Peyer's patch (tissue), 4 donors: ENCODE measurements at regions not wholly inside any gene's neighbourhood (a gene's known extent, or its start where the extent isn't known, plus 50 kb on each side); places are given as distances from the start of the nearest gene placed in this dataset.

Source experiments
- DNase-seq, 3 donors: peaks; one replicate each; pipeline ENCODE4 v3.0.0-alpha.2; 2017 to 2019
- H3K27ac ChIP-seq, 4 donors: fragments of 200-600 bp; sonication (generic); one replicate each; pipeline ENCODE4 v1.5.1; 2016 to 2019
- H3K27me3 ChIP-seq, 2 donors: fragments of 200-600 bp; sonication (generic); one replicate each; pipeline ENCODE4 v1.5.1; 2019
- H3K36me3 ChIP-seq, 3 donors: fragments of 200-600 bp; sonication (generic); one replicate each; pipeline ENCODE4 v1.5.1; 2016 to 2019
- H3K4me1 ChIP-seq, 4 donors: fragments of 200-600 bp; sonication (generic); one replicate each; pipeline ENCODE4 v1.5.1; 2016 to 2019
- H3K4me3 ChIP-seq, 4 donors: fragments of 200-600 bp; sonication (generic); 1 replicate in 3 of 4; 2 replicates in 1 of 4; pipeline ENCODE4 v1.5.1; 2016 to 2019; ENCODE audit warnings: mild to moderate bottlenecking in 1 of 4
- H3K9me3 ChIP-seq, 4 donors: fragments of 200-600 bp; sonication (generic); one replicate each; pipeline ENCODE4 v1.5.1; 2016 to 2019; ENCODE audit warnings: mild to moderate bottlenecking in 1 of 4
- POLR2A ChIP-seq, 2 donors: fragments of 450-650 bp; IDR thresholded peaks; one replicate each; pipeline ENCODE4 v1.5.1; 2017; ENCODE audit warnings: antibody characterized with exemption in 2 of 2, mild to moderate bottlenecking in 2 of 2, moderate library complexity in 2 of 2
- TF ChIP-seq, protein P1 (sequence below), 6 experiments: fragments of 450-650 bp in 4 of 6; fragments of 200-600 bp in 2 of 6; sonication (generic) in 1 of 6; IDR thresholded peaks; one replicate each; pipeline ENCODE4 v1.5.1; 2017 to 2019; ENCODE audit warnings: antibody characterized with exemption in 6 of 6, mild to moderate bottlenecking in 3 of 6, moderate library complexity in 1 of 6

GRCh38 chr4:156459584-156459983 is 505.9 kb upstream of the CTSO start:
- H3K9me3 ChIP-seq: no peaks in the 10 kb centered on the region
- no peaks in the 10 kb centered on the region for H3K4me1 ChIP-seq
- DNase-seq: no peak
- no peaks in the 10 kb centered on the region for H3K36me3 ChIP-seq
- H3K27ac ChIP-seq: no peak overlapping the region
- H3K27me3 ChIP-seq: no peaks in the 10 kb centered on the region
- H3K4me3 ChIP-seq: no peak overlapping the region
- no peak for TF ChIP-seq POLR2A (IDR thresholded peaks at IDR 0.05)
- TF ChIP-seq, protein P1, sequence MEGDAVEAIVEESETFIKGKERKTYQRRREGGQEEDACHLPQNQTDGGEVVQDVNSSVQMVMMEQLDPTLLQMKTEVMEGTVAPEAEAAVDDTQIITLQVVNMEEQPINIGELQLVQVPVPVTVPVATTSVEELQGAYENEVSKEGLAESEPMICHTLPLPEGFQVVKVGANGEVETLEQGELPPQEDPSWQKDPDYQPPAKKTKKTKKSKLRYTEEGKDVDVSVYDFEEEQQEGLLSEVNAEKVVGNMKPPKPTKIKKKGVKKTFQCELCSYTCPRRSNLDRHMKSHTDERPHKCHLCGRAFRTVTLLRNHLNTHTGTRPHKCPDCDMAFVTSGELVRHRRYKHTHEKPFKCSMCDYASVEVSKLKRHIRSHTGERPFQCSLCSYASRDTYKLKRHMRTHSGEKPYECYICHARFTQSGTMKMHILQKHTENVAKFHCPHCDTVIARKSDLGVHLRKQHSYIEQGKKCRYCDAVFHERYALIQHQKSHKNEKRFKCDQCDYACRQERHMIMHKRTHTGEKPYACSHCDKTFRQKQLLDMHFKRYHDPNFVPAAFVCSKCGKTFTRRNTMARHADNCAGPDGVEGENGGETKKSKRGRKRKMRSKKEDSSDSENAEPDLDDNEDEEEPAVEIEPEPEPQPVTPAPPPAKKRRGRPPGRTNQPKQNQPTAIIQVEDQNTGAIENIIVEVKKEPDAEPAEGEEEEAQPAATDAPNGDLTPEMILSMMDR (IDR thresholded peaks at IDR 0.05): no peak

DNA sequence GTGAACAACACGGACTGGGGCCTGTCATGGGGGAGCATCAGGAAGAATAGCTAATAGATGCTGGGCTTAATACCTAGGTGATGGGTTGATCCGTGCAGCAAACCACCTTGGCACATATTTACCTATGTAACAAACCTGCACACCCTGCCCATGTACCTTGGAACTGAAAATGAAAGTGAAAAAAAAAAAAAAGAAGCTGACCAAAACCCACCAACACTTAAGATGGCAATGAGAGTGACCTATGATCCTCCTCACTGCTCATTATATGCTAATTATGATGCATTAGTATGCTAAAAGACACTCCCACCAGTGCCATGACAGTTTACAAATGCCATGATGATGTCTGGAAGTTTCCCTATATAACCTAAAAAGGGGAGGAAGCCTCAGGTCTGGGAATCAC is 503.2 kb upstream of the CTSO start:
- Histone ChIP-seq H3K4me1 (no peaks in the 10 kb centered on the region), H3K4me3 (no peak overlapping the region), H3K36me3 (no peaks in the 10 kb centered on the region), H3K27ac (no peak overlapping the region), H3K27me3 (no peaks in the 10 kb centered on the region), H3K9me3 (no peaks in the 10 kb centered on the region)
- no peak for TF ChIP-seq POLR2A (IDR thresholded peaks at IDR 0.05)
- TF ChIP-seq, protein P1 (IDR thresholded peaks at IDR 0.05): no peak
- no peak for DNase-seq

DNA sequence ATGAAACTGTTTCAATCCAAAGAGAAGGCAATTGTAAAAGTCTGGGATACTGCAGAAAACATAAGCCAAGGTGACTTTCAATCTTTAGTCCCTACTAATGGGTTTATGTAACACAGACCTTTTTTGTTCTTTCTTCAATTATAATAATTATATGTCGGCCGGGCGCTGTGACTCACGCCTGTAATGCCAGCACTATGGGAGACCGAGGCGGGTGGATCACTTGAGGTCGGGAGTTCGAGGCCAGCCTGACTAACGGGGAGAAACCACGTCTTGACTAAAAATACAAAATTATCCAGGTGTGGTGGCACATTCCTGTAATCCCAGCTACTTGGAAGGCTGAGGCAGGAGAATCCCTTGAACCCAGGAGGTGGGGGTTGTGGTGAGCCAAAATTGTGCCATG is 489.8 kb upstream of the CTSO start:
- Histone ChIP-seq H3K9me3 (no peaks in the 10 kb centered on the region), H3K4me3 (no peak overlapping the region), H3K4me1 (no peaks in the 10 kb centered on the region), H3K27ac (no peak overlapping the region), H3K36me3 (no peaks in the 10 kb centered on the region), H3K27me3 (no peaks in the 10 kb centered on the region)
- no peak for TF ChIP-seq POLR2A (IDR thresholded peaks at IDR 0.05)
- TF ChIP-seq, protein P1 (IDR thresholded peaks at IDR 0.05): no peak
- DNase-seq: no peak

GRCh38 chr4:156442912-156443311 is 489.2 kb upstream of the CTSO start:
- Histone ChIP-seq H3K4me3 (no peak overlapping the region), H3K4me1 (no peaks in the 10 kb centered on the region), H3K36me3 (no peaks in the 10 kb centered on the region), H3K27ac (no peak overlapping the region), H3K9me3 (no peaks in the 10 kb centered on the region), H3K27me3 (no peaks in the 10 kb centered on the region)
- no peak for DNase-seq
- TF ChIP-seq, protein P1 (IDR thresholded peaks at IDR 0.05): no peak
- no peak for TF ChIP-seq POLR2A (IDR thresholded peaks at IDR 0.05)

- no peak overlapping the region for H3K4me3 ChIP-seq
- H3K27ac ChIP-seq: no peak overlapping the region
- no peaks in the 10 kb centered on the region for H3K9me3 ChIP-seq
- TF ChIP-seq, protein P1 (IDR thresholded peaks at IDR 0.05): no peak
- no peaks in the 10 kb centered on the region for H3K4me1 ChIP-seq
- H3K36me3 ChIP-seq: no peaks in the 10 kb centered on the region
- no peaks in the 10 kb centered on the region for H3K27me3 ChIP-seq
- DNase-seq: no peak
These were observed 486.0 kb upstream of the CTSO start for GRCh38 chr4:156439576-156440200.

DNA sequence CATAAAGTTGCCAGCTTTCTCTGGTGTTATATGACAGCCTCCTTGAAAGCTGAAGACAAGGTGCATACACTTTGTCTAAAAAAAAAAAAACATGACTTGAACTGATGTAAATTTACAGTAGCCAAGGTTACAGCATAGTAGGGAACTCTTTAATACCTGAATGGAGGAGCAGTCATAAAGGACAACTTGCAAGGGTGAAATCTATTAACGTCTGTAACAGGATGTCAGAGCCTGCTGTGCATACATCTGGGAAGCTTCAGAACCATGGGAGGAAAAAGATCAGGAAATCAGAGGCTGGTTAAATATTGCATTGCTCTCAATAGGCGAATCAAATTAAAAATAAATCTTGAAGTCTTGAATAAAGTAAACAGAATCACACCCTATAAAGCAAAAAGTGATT is 484.0 kb upstream of the CTSO start:
- TF ChIP-seq POLR2A (IDR thresholded peaks at IDR 0.05): no peak
- TF ChIP-seq, protein P1 (IDR thresholded peaks at IDR 0.05): no peak
- DNase-seq: no peak

More for the DNA sequence above, 484.0 kb upstream of the CTSO start:
- Histone ChIP-seq H3K27me3 (no peaks in the 10 kb centered on the region), H3K9me3 (no peaks in the 10 kb centered on the region), H3K4me3 (no peak overlapping the region), H3K36me3 (no peaks in the 10 kb centered on the region), H3K27ac (no peak overlapping the region), H3K4me1 (no peaks in the 10 kb centered on the region)
